MM.1S (cell line): ENCODE measurements at regions not wholly inside any gene's neighbourhood (a gene's known extent, or its start where the extent isn't known, plus 50 kb on each side); places are given as distances from the start of the nearest gene placed in this dataset.

Experiments used
- CTCF ChIP-seq: fragments of 300-600 bp; sonication (generic); IDR thresholded peaks from 2 replicates; pipeline ENCODE4 v1.5.1; 2016; ENCODE audit warnings: antibody characterized with exemption, low read length, mixed read lengths
- EZH2 ChIP-seq: fragments of 300-600 bp; sonication (generic); optimal IDR thresholded peaks from 2 replicates; pipeline ENCODE3; 2017; ENCODE audit warnings: low read depth, mild to moderate bottlenecking, antibody characterized with exemption, low read length, mixed read lengths
- EZH2phosphoT487 ChIP-seq: fragments of 300-600 bp; sonication (generic); IDR thresholded peaks from 2 replicates; pipeline ENCODE4 v1.6.1; 2018; ENCODE audit warnings: antibody characterized with exemption, low read length

GRCh38 chr5:68720884-68721610, 372.8 kb upstream of the SLC30A5 start:
- no peak for TF ChIP-seq CTCF
- no peak for TF ChIP-seq EZH2
- TF ChIP-seq EZH2phosphoT487: no peak
